ENCODE measurements at regions not wholly inside any gene's neighbourhood (a gene's known extent, or its start where the extent isn't known, plus 50 kb on each side); places are given as distances from the start of the nearest gene placed in this dataset.

- TF ChIP-seq NFIC (IDR thresholded peaks at IDR 0.05) = no peak
- TF ChIP-seq TEAD4 (IDR thresholded peaks at IDR 0.05) = no peak
- no peak for TF ChIP-seq MAX (IDR thresholded peaks at IDR 0.05)
- no peak for TF ChIP-seq CEBPB (IDR thresholded peaks at IDR 0.05)
- no peak for TF ChIP-seq REST (IDR thresholded peaks at IDR 0.05; ENCODE audit: low read depth)
- no peak for TF ChIP-seq ZBTB7A (IDR thresholded peaks at IDR 0.05; ENCODE audit: low read depth)
- TF ChIP-seq TCF12 (IDR thresholded peaks at IDR 0.05; ENCODE audit: low read depth) = no peak
- TF ChIP-seq EGR1 (IDR thresholded peaks at IDR 0.05) = no peak
- no peak for TF ChIP-seq EP300 (IDR thresholded peaks at IDR 0.05; ENCODE audit: borderline replicate concordance)
- no peak for TF ChIP-seq TAF1 (IDR thresholded peaks at IDR 0.05; ENCODE audit: low read depth)
- TF ChIP-seq USF1 (IDR thresholded peaks at IDR 0.05) = no peak
- no peak for TF ChIP-seq YY1 (IDR thresholded peaks at IDR 0.05; ENCODE audit: low read depth)
- no peak for TF ChIP-seq CREB1 (IDR thresholded peaks at IDR 0.05; ENCODE audit: low read depth)
- no peak for TF ChIP-seq RAD21 (IDR thresholded peaks at IDR 0.05; ENCODE audit: low read depth)
- TF ChIP-seq FOXM1 (IDR thresholded peaks at IDR 0.05; ENCODE audit: borderline replicate concordance, low read depth) = no peak
Measured at GRCh38 chr1:177340601-177341067, 169.9 kb downstream of the BRINP2 start.

- TF ChIP-seq RAD21 (IDR thresholded peaks at IDR 0.05; ENCODE audit: low read depth) = no peak
- no peak for TF ChIP-seq TCF12 (IDR thresholded peaks at IDR 0.05; ENCODE audit: low read depth)
- TF ChIP-seq EGR1 (IDR thresholded peaks at IDR 0.05) = no peak
- no peak for TF ChIP-seq FOXM1 (IDR thresholded peaks at IDR 0.05; ENCODE audit: borderline replicate concordance, low read depth)
- TF ChIP-seq ZBTB7A (IDR thresholded peaks at IDR 0.05; ENCODE audit: low read depth) = no peak
- no peak for TF ChIP-seq CEBPB (IDR thresholded peaks at IDR 0.05)
Measured at GRCh38 chr1:177338376-177338775, 167.6 kb downstream of the BRINP2 start.

GRCh38 chr1:177334903-177335302 is 164.1 kb downstream of the BRINP2 start:
- TF ChIP-seq CREB1 (IDR thresholded peaks at IDR 0.05; ENCODE audit: low read depth) (no peak), ZBTB7A (IDR thresholded peaks at IDR 0.05; ENCODE audit: low read depth) (no peak), TCF12 (IDR thresholded peaks at IDR 0.05; ENCODE audit: low read depth) (no peak), FOXM1 (IDR thresholded peaks at IDR 0.05; ENCODE audit: borderline replicate concordance, low read depth) (no peak), NFIC (IDR thresholded peaks at IDR 0.05) (no peak), YY1 (IDR thresholded peaks at IDR 0.05; ENCODE audit: low read depth) (no peak), RAD21 (IDR thresholded peaks at IDR 0.05; ENCODE audit: low read depth) (no peak), TEAD4 (IDR thresholded peaks at IDR 0.05) (no peak), EGR1 (IDR thresholded peaks at IDR 0.05) (no peak), REST (IDR thresholded peaks at IDR 0.05; ENCODE audit: low read depth) (no peak), USF1 (IDR thresholded peaks at IDR 0.05) (no peak), MAX (IDR thresholded peaks at IDR 0.05) (no peak), TAF1 (IDR thresholded peaks at IDR 0.05; ENCODE audit: low read depth) (no peak), EP300 (IDR thresholded peaks at IDR 0.05; ENCODE audit: borderline replicate concordance) (no peak), CEBPB (IDR thresholded peaks at IDR 0.05) (no peak)

GRCh38 chr1:177333936-177334595 is 163.3 kb downstream of the BRINP2 start:
- no peak for TF ChIP-seq CREB1 (IDR thresholded peaks at IDR 0.05; ENCODE audit: low read depth)
